GM19438 (cell line): ENCODE measurements at regions not wholly inside any gene's neighbourhood (a gene's known extent, or its start where the extent isn't known, plus 50 kb on each side); places are given as distances from the start of the nearest gene placed in this dataset.

Experiments
- ATAC-seq: cut with Tn5 transposase; IDR thresholded peaks from one replicate; pipeline ENCODE4 v1.9.1; 2021; ENCODE audit warnings: low read depth; ENCODE audit not compliant: unreplicated experiment

DNA sequence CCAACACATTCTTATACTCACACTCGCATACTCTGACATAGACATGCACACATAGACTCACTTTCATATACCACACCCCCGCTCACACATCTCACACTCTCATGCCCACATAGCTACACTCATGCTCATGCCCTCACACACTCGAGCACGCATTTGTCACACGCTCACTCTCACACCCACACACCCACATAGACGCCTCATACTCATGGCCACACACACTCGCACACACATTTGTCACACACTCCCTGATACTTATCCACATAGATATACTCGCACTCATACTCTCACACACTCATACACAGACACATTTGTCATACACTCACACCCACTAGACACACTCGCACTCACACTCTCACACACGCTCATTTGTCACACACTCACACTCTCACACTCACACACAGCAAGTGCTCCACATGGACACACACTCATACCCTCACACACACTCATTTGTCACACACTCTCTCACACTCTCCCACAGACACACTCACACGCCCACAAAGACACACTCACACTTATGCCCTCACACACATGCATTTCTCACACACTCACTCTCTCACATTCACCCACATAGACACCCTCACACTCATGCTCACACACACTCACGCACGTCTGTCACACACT, 50.9 kb downstream of the TNP1 start:
- ATAC-seq, result no peak

DNA sequence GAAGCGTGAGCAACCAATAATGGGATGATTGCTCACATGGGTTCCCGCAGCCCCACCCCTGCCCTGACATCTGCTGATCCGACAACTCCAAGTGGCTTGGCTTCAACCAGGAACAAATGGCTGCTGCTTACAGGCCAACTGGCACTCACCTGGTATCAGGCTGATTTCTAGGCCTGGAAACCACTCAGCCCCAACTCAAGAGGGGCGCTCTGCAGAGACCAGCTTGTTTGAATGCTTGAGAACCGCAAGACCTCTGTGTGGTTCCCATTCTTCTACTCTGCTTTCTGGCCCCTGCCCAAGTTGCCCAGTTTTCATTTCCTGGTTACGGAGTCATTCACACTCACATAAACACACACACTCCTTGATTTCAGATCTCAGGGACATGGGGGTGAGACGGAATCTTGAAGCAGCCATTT, 52.0 kb downstream of the TNP1 start:
- ATAC-seq, result no peak

DNA sequence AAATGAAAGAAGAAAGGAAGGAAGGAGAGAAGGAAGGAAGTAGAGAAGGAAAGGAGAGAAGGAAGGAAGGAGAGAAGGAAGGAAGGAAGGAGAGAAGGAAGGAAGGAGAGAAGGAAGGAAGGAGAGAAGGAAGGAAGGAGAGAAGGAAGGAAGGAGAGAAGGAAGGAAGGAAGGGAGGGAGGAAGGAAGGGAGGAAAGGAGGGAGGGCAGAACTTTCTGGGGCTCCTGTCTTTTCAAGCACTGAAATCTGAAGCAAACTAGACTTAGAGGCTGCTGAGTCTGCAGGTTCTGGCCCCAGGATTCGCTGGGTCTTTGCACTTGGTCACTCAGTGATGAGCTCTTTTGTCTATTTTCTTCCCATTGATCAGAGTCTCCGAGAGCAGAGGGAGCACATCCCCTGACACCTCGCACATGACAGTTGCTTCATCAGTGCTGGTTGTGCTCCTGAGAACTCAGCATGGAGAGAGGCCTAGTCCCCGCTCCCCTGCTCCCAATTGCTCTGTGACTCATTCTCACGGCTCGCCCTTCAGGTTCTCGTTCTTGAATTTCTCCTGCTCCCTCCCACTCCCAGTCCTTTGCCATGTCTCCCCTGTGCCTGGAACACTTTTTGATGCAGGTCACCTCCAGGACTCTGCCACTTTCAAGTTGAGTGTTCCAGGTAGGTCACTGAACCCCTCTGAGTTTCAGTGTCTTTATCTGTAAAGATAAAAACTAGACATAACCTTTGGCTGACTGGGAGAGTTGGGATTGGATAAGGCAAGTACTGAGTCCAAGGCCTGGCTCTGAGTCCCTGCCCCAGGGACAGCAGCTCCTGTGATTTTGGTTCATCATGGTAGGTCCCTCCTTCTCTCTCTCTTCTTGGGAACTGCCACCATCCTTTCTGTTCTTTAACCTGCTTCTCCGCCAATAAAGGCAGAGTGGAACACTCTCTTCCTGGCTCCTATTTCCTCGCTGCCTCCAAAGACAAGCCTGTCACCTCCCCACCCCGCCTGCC, 55.2 kb downstream of the TNP1 start:
- ATAC-seq, result no peak

DNA sequence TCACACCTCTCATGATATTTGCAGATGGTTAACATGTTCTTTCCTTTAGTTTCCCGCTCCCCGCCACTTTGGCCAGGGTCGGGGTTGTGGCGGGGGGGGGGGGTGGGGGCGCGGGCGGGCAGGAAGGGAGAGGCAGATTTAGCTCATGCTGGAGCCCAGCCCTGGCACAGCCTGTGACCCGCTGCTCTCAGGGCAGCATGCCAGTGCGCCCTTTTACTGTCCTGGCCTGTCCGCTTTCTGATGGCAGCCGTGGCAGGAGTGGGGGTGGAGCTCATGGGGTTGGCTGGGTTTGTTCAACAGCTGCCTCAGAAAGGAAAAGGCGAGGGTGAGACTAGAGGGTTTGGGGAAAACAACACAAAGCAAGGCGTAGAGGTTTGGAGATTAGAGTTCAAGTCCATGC, 56.1 kb downstream of the TNP1 start:
- ATAC-seq, result no peak

DNA sequence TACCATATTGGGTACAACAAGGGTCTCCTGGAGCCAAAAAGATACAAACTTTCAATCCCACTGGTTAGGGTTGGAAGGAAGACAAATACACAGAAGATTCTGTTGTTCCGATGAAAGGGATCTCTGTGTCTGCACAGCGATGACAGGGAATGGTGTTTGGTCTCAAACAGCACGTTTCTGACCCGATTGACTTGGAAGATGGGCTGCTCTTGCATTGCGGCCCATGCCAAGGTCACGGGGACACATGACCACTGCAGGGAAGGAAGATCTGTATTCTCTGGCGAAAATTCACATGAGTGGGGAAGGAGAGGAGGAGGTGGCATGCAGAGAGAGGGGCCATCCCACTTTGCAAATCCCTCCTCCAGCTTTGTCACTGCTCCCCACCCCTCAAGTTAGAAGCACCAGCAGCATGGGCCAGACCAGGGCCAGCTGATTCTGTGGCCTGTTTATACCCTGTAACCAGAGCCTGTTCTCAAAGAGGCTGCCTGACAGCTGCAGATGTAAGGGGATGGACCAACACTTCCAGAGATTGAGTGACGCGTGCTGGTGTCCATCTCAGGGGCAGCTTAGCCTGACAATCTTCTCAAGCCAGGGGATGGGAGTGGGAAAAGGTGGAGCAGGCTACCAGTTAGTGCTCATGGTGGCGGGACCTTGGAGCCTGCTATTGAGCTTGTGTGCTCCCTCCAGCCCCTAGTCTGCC, 57.2 kb downstream of the TNP1 start:
- no peak for ATAC-seq

DNA sequence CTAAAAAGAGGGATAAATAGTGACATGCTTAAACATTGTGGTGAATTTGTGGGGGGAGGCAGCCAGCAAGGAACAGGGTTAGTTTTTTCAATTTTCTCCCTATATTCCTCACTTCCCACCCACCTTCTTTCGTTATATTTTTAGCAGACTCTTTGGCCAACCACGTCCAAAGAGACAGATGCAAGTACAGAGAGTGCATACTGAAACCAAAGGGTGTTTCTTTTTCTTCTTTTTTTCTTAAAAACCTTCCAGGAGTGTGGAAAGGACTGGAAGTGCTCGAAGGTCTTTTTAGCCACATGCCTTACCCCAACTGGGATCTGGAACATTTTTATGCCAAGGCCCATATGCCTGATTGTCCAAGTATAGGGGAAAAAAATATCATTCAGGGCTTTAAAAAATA, 59.0 kb downstream of the TNP1 start:
- no peak for ATAC-seq

DNA sequence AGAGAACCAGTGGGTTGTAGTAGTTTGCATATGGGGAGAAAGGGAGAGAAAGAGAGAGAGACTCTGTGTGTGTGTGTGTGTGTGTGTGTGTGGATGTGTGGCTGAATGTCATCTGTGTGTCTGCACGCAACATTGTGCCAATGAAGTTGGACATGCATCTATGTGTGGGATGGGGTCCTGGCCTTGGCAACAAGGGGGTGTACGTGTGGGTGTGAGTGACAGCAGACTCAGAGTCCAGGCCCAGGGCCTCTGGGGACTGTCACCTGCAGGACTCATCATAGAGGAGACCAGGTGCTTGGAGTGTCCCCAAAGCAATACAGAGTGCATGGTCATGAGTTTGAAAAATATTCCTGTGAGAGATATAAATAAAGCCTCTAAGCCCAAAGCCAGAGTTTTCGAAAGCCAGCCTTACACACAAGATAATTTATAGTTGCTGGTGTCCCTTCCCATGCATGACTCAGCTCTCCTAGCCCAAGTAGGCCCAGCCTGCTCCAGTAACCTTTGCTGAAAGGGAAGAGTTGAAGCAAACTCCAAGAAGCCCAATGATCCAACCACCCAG, 59.9 kb downstream of the TNP1 start:
- ATAC-seq, result no peak

DNA sequence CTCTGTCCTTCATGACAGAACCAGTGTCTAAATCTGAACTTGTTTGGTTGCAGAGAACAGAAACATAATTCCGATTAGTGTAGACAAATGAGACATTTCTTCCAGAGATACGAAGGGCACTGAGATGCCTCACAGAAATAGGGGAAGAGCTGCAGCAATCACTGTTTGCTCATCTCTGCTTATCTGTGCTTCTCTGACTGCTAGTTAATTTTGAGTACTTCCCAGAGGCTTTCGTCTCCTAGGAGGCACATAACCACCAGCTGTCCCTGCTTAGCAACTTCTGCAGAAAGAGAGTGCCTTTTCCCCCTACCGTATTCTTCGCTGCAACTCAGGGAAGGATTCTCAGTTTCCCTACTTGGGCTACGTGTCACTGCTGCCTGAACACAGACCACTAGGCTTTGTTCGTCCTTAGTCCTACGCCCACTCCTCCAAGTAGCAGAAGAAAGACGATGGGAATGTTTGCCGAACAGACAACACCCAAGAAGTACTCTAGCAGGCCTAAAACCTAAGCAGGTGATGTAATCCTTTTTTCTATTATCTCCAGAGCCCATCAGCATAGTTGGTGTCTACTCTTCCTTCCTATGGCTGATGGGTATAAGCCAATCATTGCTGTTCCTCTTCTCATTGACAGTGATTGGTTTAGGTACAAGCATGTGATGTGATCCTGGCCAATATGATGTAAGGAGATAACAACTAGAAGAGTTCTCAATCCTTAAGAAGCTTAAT, 63.6 kb downstream of the TNP1 start:
- no peak for ATAC-seq

DNA sequence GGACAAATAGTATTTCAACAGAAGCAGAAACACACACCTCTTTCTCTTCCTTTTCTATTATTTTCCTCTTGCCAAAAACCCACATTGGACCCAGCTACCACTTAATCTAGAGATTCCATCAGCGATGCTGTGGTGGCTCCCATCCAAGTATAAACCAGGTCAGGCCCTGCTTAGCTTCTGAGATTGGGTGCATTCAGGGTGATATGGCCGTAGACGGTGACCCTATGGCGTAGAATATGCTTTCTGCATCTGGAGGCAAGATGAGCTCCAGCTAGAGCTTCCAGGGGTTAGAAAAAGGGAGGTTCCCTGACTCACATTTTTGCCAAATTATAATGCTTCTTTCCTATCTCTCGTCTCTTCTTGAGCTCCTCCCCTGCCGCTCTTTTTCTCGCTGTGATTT, 66.5 kb downstream of the TNP1 start:
- ATAC-seq, result no peak

DNA sequence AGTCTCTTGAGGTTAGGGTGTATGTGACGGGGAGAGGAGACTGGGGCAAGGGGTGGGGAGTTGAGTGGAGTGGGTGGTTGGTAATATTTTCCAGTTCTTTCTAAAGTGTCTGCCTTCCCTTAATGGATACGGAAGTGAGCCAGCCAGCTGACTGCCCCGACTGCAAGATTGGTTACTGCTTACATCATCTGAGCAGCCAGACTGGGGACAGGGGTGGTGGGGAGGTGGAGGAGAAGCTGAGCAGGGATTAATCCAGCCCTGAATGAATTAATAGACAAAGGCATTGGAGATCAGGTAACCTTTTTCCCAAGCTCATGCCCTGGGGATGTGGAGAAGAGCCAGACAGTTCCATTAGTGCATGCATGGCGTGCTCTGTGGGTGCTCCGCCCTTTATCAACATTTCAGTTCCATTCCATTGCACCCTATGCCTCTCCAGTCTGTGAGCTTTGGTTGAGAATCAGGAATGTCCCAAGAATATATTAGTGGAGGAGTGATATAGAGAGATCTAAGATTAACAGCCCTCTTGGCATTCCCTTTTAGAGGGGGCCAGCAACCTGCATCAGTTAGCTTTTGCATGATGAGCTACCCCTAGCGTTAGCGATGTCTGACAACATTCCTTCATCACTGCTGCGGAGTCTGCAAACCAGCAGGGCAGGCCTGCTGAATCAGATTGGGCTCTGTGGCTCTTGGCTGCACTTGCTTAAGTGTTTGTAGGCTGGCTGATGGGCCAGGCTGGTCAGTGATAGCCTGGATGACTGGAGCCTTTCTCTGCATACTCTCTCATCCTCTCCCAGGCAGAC, 67.4 kb downstream of the TNP1 start:
- no peak for ATAC-seq

DNA sequence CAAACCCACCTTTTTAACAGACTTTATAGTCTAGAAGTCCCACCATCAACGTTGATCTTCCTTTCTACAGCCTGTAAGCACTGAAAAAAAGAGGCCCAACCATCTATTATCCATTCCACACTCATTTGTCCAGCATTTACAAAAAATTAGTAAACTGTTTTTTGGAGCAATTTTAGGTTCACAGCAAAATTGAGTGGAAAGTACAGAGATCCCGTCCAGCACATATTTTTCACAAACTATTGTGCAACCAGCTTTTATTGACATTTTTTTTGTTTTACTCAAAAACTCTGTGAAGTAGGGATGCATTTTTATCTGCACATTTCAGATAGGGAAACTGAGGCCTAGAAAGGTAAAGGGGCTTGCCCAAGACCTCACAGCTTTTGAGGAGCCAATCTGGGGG, 68.6 kb downstream of the TNP1 start:
- ATAC-seq, result no peak

DNA sequence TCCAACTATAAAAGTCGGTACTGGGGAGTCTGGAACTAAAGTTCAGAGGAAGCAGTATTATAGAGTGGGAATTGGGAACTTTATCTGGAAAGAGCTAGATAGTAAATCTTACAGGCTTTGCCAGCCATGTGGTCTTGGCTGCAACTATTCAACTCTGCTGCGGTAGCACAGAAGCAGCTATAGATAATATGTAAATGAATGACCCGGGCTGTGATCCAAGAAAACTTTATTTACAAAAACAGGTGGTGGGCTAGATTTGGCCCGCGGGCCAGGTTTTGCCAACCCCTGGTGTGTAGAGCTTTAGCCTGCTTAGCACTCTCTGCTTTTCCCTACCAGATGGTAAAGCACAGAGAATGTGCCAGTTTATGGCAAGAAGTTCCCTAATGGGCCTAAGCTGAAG, 70.8 kb downstream of the TNP1 start:
- no peak for ATAC-seq

DNA sequence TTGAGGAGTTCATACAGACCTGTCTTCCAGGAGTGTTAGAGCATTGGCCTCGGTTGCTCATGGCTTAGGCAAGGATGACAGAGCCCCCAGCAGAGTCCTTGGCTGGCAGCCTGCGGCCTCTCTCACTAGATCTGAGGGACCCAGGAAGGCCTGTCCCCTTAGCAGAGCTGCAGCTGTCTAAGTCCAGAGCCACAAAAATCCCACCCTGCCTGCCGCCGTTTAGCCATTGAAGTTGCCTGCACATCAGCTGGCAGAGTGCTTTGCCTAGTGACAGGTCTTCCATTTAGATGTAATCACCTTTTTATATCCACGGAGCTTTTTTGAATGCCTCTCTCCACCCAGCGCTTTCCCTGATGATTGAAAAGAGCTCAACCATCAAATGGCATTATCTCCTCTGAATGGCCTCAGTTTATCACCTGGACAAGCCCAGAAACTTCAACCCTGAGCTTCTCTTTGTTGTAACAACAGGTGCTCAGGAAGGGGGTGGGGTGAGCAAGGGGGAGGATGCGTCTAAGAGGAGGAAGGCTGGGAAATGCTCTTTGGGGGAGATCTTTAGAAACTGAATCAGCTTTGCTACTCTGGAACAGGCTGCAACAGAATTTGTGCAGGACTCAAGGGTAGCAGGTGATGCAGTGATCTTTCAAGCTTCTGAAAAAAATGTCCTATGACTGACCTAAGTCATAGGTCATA, 71.9 kb downstream of the TNP1 start:
- ATAC-seq, result no peak

DNA sequence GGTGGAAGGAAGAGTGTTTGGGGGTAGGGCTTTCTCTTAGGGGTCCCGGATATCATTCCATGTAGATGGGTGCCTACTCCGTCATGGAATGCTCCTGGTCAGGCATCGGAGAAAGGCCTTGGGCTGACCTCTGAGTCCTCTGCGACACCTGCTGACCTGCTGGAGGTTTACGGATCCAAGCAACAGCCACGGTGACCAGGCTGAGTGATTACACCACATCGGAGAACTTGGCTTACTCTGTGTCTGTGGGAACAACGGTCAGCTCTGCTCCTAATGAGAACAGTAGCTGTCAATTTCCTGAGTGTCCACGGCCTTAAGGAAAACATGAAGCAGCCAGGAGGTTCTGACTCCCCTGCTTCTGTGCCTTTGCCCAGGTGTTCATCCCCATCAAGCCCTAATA, 73.2 kb downstream of the TNP1 start:
- ATAC-seq, result no peak

DNA sequence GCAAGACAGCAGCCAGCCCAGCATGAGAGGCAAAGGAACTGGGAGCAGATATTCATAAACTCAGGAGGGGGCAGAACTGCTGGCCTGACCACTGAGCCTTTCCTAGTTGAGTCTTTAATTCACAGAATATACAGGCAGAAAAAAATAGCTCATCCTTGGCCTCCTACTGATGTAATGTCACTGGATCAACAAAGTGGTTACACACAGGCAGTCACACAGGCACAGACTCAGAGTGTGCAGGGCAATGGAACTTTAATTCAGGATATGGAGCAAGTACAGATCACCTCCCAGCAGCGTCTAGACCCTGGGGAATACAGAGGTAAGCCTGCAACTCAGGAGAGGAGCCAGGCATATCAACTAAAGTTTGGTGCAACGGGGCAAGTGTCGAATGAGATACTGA, 75.4 kb downstream of the TNP1 start:
- no peak for ATAC-seq

DNA sequence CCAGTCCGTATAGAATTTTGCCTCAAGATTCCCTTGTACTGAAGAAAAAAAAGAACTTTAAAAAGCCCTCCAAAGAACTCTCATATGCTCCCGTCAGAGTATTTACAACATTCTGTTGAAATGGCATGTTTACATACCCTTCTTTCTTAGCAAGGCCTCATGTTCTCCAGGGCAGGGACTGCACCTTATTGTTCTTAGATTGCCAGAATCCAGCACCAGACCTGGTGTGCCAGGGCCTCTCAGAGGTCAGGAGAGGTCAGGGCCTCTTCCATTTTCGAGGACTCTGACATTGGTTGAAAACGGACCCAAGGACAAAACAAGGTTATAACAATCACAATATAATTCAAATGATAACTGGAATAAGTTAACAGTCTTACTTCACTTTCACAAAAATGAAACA, 78.2 kb downstream of the TNP1 start:
- no peak for ATAC-seq

DNA sequence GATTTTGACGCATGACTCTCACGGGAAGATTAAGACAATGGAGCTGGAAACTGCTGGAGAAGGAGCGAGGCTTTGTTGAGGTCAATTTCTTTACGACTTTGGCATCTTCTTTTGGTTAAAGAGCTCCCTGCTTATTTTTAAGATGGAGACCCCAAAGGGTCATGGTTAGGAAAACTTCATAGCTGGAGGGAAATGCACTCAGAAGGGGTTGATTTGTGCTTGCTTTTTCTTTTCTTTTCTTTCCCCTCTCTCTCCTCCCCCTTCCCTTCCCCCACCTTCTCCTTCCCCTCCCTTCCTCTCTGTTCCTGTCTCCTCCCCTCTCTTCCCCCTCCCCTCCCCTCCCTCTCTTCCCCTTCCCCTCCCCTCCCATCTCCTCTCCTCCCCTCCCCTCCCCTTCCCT, 79.0 kb downstream of the TNP1 start:
- no peak for ATAC-seq

DNA sequence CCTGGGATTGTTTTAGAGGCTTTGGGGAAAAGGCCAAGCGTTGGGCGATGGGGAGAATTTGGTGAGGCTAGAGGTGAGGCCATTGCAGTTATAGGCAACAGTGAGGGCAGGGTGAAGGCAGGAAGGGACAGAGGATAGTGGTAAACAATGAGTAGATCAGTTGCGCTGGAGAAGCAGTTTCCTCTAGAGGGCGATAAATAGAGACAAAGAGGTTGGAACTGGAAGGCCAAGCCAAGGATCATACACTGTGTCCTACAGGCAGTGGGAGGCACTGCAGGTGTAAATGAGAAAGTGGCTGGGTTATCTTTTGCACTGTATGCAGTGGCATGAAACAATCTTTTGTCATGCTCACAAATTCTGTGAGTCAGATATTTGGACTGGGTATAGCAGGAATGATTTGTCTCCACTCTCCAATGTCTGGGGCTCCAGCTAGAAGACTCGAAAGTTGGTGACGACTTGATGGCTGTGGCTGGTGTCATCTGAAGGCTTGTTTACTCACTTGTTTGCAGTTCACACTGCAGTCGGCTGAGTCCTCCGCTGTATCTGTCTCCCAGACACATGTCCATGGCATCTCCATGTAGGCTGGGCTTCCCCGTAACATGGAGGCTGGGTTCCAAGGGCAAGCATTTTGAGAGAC, 82.1 kb downstream of the TNP1 start:
- peak; percentile 100 for ATAC-seq
